ENCODE measurements at regions not wholly inside any gene's neighbourhood (a gene's known extent, or its start where the extent isn't known, plus 50 kb on each side); places are given as distances from the start of the nearest gene placed in this dataset.

- TF ChIP-seq ZNF462 (CRISPR knock-in tag; IDR thresholded peaks at IDR 0.05) (no peak), CTCF (conservative IDR thresholded peaks at IDR 0.05; ENCODE audit: low read depth in 2 of 2) (no peak), JUNB (IDR thresholded peaks at IDR 0.05; ENCODE audit: unreplicated experiment) (no peak), STAT1 (IDR thresholded peaks at IDR 0.05; ENCODE audit: unreplicated experiment) (no peak), ETS1 (IDR thresholded peaks at IDR 0.05) (no peak)
Measured at GRCh38 chr6:119821380-119821779, 471.8 kb upstream of the MAN1A1 start (continued).

GRCh38 chr6:119818876-119819275 is 469.3 kb upstream of the MAN1A1 start:
- Histone ChIP-seq H3K4me2 (no peak overlapping the region), H3K27ac (ENCODE audit: low read depth) (no peak overlapping the region), H3K36me3 (ENCODE audit: insufficient read depth) (no peaks in the 10 kb centered on the region), H4K20me1 (replicated peaks; ENCODE audit: insufficient read depth) (no peaks in the 10 kb centered on the region), H2AFZ (no peak overlapping the region), H3K27me3 (ENCODE audit: insufficient read depth) (no peaks in the 10 kb centered on the region), H3K79me2 (replicated peaks; ENCODE audit: insufficient read depth) (no peaks in the 10 kb centered on the region), H3F3A (replicated peaks; ENCODE audit: low read depth) (no peaks in the 10 kb centered on the region), H3K4me3 (no peak overlapping the region), H3K4me1 (ENCODE audit: insufficient read depth) (no peaks in the 10 kb centered on the region), H3K9me2 (ENCODE audit: insufficient read depth) (peaks cover 4% of the 10 kb centered on the region; the same call in 1 of the 2 replicates)
- ATAC-seq = no peak
- Mint-ChIP-seq H3K27me3 (ENCODE audit: insufficient read depth, low read depth, poor library complexity) (no peaks in the 10 kb centered on the region), H3K27ac (no peak overlapping the region), H3K9me3 (no peaks in the 10 kb centered on the region), H3K4me3 (no peak overlapping the region), H3K36me3 (ENCODE audit: low read depth) (no peaks in the 10 kb centered on the region), H3K4me1 (no peaks in the 10 kb centered on the region)
- DNase-seq (ENCODE audit: low spot score) = no peak
- no peak for TF ChIP-seq STAT1 (IDR thresholded peaks at IDR 0.05; ENCODE audit: unreplicated experiment)
- no peak for TF ChIP-seq JUNB (IDR thresholded peaks at IDR 0.05; ENCODE audit: unreplicated experiment)
- no peak for TF ChIP-seq EZH2phosphoT487 (IDR thresholded peaks at IDR 0.05; ENCODE audit: unreplicated experiment)
- no peak for TF ChIP-seq REST (IDR thresholded peaks at IDR 0.05; ENCODE audit: unreplicated experiment)
- TF ChIP-seq CTCF (conservative IDR thresholded peaks at IDR 0.05; ENCODE audit: low read depth in 2 of 2) = no peak
- no peak for TF ChIP-seq NANOG (IDR thresholded peaks at IDR 0.05; ENCODE audit: borderline replicate concordance)
- TF ChIP-seq ZNF114 (CRISPR knock-in tag; IDR thresholded peaks at IDR 0.05) = no peak
